Panc1 (cell line): ENCODE measurements at regions not wholly inside any gene's neighbourhood (a gene's known extent, or its start where the extent isn't known, plus 50 kb on each side); places are given as distances from the start of the nearest gene placed in this dataset.

Source experiments
- POLR2AphosphoS5 ChIP-seq: IDR thresholded peaks from 2 replicates; pipeline ENCODE4 v1.6.1; 2012; ENCODE audit warnings: mild to moderate bottlenecking, low read depth, low read length, moderate library complexity
- TCF7L2 ChIP-seq: IDR thresholded peaks from 2 replicates; pipeline ENCODE4 v1.6.1; 2011; ENCODE audit warnings: mild to moderate bottlenecking, low read depth, low read length, inconsistent platforms
- TF ChIP-seq, protein P1 (sequence below): fragments of 450-650 bp; IDR thresholded peaks from 2 replicates; pipeline ENCODE4 v1.5.1; 2017; ENCODE audit warnings: mild to moderate bottlenecking

DNA sequence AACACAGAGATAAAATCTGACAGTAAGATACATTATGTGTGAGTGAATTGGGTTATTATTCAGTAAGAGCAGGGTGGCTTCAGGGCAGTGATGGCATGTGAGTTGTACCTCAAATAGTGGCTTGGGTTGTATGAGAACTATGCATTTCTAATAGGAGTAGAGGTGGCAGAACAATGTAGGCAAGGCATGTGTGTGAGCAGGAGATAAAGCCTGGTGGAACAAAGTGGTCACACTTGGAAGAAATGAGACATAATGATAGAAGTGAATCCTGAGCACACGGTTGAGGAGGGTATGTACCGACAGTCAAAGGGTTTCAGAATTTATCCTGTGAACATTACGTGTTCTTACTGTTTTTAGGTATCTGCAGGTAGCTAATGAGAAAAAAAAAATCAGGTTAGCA lies 159.3 kb downstream of the CASP12 start:
- TF ChIP-seq, protein P1, sequence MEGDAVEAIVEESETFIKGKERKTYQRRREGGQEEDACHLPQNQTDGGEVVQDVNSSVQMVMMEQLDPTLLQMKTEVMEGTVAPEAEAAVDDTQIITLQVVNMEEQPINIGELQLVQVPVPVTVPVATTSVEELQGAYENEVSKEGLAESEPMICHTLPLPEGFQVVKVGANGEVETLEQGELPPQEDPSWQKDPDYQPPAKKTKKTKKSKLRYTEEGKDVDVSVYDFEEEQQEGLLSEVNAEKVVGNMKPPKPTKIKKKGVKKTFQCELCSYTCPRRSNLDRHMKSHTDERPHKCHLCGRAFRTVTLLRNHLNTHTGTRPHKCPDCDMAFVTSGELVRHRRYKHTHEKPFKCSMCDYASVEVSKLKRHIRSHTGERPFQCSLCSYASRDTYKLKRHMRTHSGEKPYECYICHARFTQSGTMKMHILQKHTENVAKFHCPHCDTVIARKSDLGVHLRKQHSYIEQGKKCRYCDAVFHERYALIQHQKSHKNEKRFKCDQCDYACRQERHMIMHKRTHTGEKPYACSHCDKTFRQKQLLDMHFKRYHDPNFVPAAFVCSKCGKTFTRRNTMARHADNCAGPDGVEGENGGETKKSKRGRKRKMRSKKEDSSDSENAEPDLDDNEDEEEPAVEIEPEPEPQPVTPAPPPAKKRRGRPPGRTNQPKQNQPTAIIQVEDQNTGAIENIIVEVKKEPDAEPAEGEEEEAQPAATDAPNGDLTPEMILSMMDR: no peak
- TF ChIP-seq TCF7L2 (no peak), POLR2AphosphoS5 (no peak)
